Stimulated activated CD4-positive, alpha-beta T cell treated with anti-CD3 and anti-CD28 coated beads, Interleukin-2, amount 100 ng/mL, for 24 hours (primary cell): ENCODE measurements at regions not wholly inside any gene's neighbourhood (a gene's known extent, or its start where the extent isn't known, plus 50 kb on each side); places are given as distances from the start of the nearest gene placed in this dataset.

Source experiments
- DNase-seq, 2 donors: peaks; one replicate each; pipeline ENCODE4 v3.0.0-alpha.2; 2020

GRCh38 chr4:83837614-83838308 is 301.9 kb downstream of the GPAT3 start:
- DNase-seq: no peak

GRCh38 chr4:83833920-83834319 is 298.0 kb downstream of the GPAT3 start:
- no peak for DNase-seq

DNA sequence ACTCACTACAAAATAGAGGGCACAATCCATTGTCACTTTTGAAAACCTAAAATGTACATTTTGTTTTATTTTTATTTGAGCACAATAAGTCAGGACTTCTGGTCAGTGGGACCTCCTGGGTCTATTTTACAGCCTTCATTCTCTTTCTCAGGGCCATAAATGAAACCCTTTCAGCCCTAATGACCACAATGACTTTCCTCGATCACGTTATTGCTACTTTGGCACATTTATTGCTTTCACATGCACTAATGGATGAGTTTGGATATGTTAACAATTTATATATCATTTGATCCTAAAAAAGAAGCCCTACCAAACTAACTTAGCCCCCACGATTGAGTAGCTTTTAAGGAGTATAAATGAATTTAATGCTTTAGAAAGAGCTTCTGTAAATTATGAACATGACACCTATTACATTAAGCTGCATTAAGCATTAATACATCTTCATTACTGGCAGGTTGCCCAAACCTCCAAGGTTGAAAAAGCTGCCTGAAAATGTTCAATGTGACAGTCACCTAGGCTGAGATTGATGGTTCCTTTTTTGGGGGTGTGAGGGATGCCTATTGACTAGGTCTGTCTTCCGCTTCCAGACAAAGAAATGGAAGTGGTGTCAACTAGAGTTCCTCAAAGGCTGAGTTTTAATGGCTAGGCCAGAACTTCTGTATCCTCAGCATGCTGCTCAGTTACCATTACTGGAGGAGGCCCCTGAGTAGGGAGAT is 296.4 kb downstream of the GPAT3 start:
- DNase-seq: no peak

GRCh38 chr4:83831588-83831987 is 295.7 kb downstream of the GPAT3 start:
- no peak for DNase-seq

GRCh38 chr4:83830138-83830888 is 294.4 kb downstream of the GPAT3 start:
- no peak for DNase-seq

DNA sequence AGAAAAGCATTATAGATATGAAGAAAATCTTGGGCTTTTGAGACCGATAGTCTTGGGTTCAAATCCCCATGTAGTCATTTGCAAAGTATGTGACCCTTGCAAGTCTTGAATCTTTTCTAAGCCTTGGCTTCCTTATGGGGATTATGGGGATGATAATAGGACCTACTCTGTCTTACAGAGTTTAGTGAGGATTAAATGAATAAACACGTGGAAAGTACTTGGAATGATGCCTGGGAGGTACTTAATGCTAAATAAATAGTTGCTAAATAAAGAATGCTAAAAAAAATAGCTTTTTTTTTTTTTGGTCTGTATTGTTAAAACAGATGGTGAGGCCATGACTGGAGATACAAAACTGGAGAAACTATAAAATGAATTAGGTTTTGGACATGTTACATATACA is 292.7 kb downstream of the GPAT3 start:
- DNase-seq: no peak

GRCh38 chr4:83821493-83821892 is 285.6 kb downstream of the GPAT3 start:
- DNase-seq: no peak

DNA sequence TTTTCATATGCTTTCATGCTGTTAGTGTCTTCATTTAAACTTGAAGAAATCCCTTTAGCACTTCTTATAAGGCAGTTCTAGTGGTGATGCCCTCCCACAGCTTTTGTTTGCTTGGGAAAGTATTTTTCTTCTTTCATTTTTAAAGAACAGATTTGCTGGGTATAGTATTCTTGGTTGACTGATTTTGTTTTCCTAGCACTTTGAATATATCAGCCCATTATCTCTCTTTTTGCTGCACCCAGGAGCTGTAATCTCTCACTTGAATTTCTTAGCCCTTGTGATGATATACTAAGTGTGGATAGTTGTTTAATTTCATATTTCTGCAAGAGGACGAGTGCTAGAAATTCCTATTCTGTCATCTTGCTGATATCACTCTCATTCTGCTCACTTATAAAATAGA is 283.7 kb downstream of the GPAT3 start:
- DNase-seq: no peak

- no peak for DNase-seq
These were observed 274.5 kb downstream of the GPAT3 start for GRCh38 chr4:83810428-83810827.

- no peak for DNase-seq
These were observed 273.7 kb downstream of the GPAT3 start for GRCh38 chr4:83809581-83809980.

DNA sequence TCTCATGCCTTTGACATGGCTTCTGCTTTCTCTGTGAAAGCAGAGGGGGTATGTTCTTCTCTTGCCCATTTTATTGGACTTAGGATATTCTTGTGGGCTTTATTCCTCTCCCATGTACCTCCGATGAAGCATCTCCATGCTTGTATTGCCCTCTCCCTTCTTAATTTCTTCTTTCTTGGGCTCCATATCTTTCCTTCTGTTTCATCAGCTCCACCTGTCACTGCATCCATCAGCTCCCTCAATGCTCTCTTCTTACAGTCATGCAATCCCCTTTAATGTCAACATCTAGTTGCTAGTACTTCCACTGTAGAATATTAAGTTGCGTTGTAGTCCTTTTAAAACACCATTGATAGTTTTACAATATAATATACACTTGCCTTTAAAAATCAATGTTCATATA is 257.6 kb downstream of the GPAT3 start:
- no peak for DNase-seq

DNA sequence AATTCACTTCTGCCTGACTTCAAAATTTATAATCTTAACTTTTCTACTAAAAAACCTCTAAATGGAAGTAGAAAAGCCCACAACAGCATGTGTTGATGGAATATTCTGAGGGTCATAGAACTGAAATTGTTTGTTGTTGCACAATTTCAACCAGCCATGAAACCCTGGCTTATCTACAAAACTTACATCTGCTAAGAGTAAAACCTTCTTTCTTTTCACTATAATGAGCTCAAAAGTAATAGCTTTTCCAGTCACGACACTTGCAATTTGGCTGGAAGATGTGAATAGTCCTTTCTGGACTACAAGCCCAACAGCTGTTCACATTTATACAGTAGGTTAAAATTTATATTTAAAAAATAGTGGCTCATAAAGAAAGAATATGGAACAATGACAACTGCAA is 250.0 kb downstream of the GPAT3 start:
- no peak for DNase-seq

DNA sequence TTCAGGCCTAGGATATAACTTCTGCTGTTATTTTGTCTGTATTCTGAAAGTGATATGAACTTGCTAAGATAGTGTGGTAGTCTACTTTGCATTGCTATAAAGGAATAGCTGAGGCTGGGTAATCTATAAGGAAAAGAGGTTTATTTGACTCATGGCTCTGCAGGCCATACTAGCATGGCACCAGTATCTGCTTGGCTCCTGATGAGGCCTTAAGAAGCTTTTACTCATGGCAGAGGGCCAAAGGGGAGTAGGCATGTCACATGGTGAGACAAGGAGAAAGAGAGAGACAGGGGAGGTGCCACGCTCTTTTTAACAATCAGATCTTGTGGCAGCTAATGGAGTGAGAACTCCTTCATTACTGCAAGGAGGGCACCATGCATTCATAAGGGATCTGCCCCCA is 247.3 kb downstream of the GPAT3 start:
- DNase-seq: no peak

- no peak for DNase-seq
These were observed 246.7 kb downstream of the GPAT3 start for GRCh38 chr4:83782591-83782990.

DNA sequence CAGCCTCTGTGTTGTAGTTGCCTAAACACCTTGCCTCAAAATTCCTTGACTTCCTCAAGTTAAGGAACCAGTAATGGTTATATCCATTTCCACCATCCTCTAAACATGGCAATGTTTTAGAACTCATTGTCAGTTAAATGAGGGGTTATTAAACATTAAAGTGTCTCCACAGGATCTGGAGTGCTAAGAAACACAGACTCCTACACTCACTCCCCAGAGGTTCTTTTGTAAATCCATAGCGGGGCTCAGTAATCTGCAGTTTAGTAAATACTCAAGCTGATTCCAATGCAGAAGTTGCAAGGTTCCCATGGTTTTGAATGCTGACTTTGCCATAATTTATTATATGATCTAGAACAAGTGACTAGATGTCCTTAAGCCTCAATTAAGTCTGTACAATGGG is 245.5 kb downstream of the GPAT3 start:
- no peak for DNase-seq

DNA sequence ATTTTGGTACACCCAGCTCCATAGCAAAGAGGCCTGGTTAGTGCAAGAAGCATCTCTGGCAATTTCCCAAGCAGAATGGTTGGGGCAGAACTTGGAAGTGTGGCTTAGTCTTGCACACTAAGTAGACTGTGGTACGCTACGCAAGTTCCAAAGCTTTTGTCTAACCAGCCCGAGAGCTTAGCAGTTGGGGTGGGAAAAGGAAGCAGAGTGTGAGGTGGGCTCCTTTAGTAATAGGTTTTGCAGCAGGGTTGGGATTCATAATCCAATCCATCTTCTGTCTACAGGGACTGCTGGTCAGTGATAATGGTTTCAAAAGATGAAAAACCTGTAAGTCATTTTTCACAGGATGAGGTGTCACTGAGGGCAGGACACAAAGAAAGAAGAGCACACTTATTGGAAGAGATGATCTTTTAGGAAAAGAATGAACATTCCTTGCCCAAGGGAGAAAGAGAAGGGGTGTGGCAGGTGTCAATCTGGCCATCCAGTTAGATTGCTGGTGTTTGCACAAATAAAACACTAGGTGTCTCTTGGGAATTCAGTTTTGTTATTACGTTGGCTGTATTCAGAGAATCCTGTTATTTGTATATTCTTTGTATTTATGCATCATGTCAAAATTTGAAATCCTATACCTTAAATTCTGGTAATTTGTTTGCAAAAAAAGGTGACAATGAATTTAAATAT is 244.3 kb downstream of the GPAT3 start:
- DNase-seq: no peak

DNA sequence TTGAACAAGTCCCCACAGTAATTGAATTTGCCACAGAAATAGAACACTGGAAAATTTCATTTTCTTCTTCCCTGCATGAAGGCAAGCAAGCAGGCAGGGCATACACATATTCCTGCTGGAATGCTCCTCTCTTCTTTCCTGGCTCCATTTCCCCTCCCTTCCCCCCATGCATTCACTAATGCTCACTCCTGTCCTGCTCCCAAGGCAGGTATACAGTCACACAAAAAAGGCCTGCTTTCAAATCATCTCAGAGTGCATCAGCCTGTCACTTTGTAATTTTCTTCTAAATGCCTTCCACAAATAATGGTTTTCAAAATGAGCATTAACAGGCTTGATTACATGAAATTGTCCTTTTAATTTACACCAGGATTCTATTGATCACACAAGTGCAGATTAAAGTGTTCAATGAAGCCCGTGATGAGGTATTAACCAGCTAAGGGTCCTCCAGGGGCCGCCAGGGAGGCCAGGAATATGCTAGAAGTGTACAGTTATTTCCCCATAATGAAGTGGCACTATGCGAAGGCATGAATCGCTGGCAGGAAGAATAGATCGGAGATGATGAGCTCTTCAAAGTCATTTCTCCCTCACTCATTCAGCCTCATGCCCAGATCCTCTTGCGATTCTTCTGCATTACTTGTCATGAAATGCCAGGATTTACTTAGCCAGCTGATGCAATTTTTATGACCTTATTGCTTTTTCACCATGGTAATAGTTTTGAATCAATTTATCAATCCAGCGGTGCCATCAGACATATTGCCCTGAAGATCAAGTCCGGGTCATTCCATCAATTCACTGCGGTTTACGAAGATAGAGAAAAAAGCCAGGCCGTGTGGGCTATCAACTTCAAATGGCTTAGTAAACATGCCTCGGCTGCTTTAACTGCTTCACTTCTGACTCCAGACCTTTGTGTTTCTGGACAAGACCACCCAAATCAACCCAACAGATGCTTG is 243.5 kb downstream of the GPAT3 start:
- no peak for DNase-seq

DNA sequence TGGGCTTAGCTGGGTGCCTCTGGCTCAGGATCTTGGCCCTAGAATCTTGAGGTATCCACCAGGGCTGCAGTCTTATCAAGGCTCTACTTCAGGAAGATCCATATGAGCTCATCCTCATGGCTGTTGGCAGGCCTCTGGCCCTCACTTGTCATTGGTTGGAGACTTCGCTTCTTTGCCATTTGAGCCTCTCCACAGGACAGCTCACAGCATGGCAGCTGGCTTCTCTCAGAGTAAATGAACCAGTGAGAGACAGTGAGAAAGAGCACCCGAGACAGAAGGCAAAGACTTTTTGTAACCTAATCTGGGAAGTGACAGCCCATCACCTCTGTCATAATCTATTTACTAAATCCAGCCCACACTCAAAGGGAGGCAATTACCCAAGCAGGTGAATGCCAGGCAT is 236.8 kb downstream of the GPAT3 start:
- DNase-seq: no peak

DNA sequence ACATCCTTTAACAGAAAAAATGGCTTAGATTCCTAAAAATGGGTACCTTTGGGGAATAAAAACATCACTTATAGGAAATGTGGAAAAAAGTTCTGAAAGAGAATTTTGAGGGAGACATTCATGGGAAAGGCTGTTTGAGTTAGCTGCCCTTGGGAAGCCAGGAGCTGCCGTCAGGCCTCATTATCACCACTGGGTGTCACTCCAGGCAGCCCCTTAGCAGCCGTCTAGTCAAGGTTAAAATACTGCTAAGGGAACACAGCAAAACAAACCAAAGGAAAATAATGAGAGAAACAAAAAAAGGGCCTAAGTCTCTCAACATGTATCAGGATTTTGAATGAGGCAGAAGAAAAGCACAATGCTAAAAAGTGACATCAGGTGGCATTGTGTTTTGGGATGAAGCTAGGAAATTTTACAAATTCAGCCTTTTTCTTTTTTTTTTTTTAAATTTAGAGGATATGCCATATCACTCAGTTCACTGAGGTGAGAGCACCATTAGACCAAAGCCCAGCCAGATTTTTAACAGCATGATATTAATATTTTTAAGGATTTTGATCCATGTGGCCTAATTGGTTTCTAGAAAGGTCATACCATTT is 235.3 kb downstream of the GPAT3 start:
- no peak for DNase-seq

DNA sequence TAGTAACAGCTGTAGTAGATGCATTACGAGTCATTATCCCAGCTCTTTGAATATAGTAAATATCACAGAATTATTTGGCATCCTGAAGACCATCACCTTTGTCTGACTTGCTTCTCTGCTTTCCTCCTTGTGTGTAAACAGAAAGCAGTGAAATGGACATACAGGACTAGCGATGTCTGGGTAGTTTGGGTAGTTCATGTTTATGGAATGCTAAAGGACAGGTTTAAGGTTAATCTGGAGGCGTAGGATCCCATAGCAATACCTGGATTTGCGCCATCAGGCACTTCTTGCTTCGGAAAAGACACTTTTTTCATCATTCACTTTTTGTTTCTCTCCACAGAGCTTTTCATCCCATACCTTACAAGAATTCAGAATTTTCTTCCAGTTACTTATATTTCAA is 232.2 kb downstream of the GPAT3 start:
- no peak for DNase-seq

DNA sequence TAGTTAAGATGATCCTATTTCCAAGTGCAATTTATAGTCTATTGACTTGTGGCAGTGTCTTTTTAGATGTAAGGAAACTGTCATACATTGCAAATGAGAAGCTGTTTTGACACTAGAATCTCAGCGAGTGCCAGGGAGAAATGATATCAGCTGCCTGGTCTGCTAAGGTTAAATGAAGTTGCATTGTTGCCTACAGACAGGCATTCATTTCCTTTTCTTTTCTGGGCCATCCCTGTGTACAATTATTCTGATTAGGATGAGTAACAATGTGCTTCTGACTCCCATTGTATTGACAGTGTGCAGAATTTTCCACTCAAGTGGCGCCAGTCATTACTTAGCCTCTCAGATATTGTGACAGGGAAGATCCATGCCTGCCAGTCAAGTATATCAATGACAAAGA is 231.2 kb downstream of the GPAT3 start:
- no peak for DNase-seq

- no peak for DNase-seq
These were observed 223.7 kb downstream of the GPAT3 start for GRCh38 chr4:83759611-83760010.
